ENCODE measurements at regions not wholly inside any gene's neighbourhood (a gene's known extent, or its start where the extent isn't known, plus 50 kb on each side); places are given as distances from the start of the nearest gene placed in this dataset.

GRCh38 chr3:110291886-110292501, 779.6 kb upstream of the NECTIN3 start:
- H3K36me3 ChIP-seq (ENCODE audit: control insufficient read depth, insufficient read depth, low read length): no peaks in the 10 kb centered on the region
- no peaks in the 10 kb centered on the region for H3K27me3 ChIP-seq (replicated peaks; ENCODE audit: control insufficient read depth, insufficient read depth, low read length)
- H3K4me3 ChIP-seq (replicated peaks; ENCODE audit: low read depth, low read length): no peak overlapping the region
- DNase-seq (ENCODE audit: extremely low read depth, insufficient read length): no peak
- no peak for TF ChIP-seq CTCF (IDR thresholded peaks at IDR 0.05; ENCODE audit: insufficient read depth, low read length, poor library complexity, severe bottlenecking)

GRCh38 chr3:110293660-110294059, 778.0 kb upstream of the NECTIN3 start:
- no peak for DNase-seq (ENCODE audit: extremely low read depth, insufficient read length)
- no peak overlapping the region for H3K4me3 ChIP-seq (replicated peaks; ENCODE audit: low read depth, low read length)
- no peak for TF ChIP-seq CTCF (IDR thresholded peaks at IDR 0.05; ENCODE audit: insufficient read depth, low read length, poor library complexity, severe bottlenecking)

GRCh38 chr3:110296885-110297284, 774.7 kb upstream of the NECTIN3 start:
- Histone ChIP-seq H3K27me3 (replicated peaks; ENCODE audit: control insufficient read depth, insufficient read depth, low read length) (no peaks in the 10 kb centered on the region), H3K4me3 (replicated peaks; ENCODE audit: low read depth, low read length) (no peak overlapping the region), H3K36me3 (ENCODE audit: control insufficient read depth, insufficient read depth, low read length) (no peaks in the 10 kb centered on the region)
- TF ChIP-seq CTCF (IDR thresholded peaks at IDR 0.05; ENCODE audit: insufficient read depth, low read length, poor library complexity, severe bottlenecking): no peak
- no peak for DNase-seq (ENCODE audit: extremely low read depth, insufficient read length)

More at GRCh38 chr3:110293660-110294059, 778.0 kb upstream of the NECTIN3 start:
- H3K27me3 ChIP-seq (replicated peaks; ENCODE audit: control insufficient read depth, insufficient read depth, low read length): no peaks in the 10 kb centered on the region
- no peaks in the 10 kb centered on the region for H3K36me3 ChIP-seq (ENCODE audit: control insufficient read depth, insufficient read depth, low read length)

- no peak for DNase-seq (ENCODE audit: extremely low read depth, insufficient read length)
- H3K27me3 ChIP-seq (replicated peaks; ENCODE audit: control insufficient read depth, insufficient read depth, low read length): no peaks in the 10 kb centered on the region
- no peak overlapping the region for H3K4me3 ChIP-seq (replicated peaks; ENCODE audit: low read depth, low read length)
- TF ChIP-seq CTCF (IDR thresholded peaks at IDR 0.05; ENCODE audit: insufficient read depth, low read length, poor library complexity, severe bottlenecking): no peak
- H3K36me3 ChIP-seq (ENCODE audit: control insufficient read depth, insufficient read depth, low read length): no peaks in the 10 kb centered on the region
Measured at GRCh38 chr3:110301781-110302180, 769.8 kb upstream of the NECTIN3 start.

- no peaks in the 10 kb centered on the region for H3K36me3 ChIP-seq (ENCODE audit: control insufficient read depth, insufficient read depth, low read length)
- TF ChIP-seq CTCF (IDR thresholded peaks at IDR 0.05; ENCODE audit: insufficient read depth, low read length, poor library complexity, severe bottlenecking): no peak
- H3K27me3 ChIP-seq (replicated peaks; ENCODE audit: control insufficient read depth, insufficient read depth, low read length): no peaks in the 10 kb centered on the region
- no peak overlapping the region for H3K4me3 ChIP-seq (replicated peaks; ENCODE audit: low read depth, low read length)
- no peak for DNase-seq (ENCODE audit: extremely low read depth, insufficient read length)
Measured at GRCh38 chr3:110307065-110307809, 764.4 kb upstream of the NECTIN3 start.
